ENCODE measurements at regions not wholly inside any gene's neighbourhood (a gene's known extent, or its start where the extent isn't known, plus 50 kb on each side); places are given as distances from the start of the nearest gene placed in this dataset.

DNA sequence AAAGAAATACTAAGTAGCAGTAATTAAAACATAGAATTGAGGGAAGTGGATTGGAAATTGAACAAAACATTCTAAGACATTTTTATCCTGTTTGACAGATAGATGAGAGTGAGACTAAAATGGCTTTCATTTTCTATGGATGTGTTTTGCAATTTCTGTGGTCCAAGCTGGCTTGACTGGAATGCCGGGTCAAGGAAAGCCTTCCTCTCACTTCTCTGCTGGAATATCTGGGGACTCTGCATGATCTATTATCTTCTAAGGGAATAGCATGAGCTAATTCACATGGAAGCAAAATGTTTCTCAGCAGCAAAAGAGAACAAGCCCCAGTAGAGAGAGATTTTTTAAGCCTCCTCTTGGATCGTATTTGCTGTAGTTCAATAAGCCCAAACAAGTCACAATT lies 407.9 kb upstream of the ATXN7L3B start:
- TF ChIP-seq EZH2phosphoT487 (IDR thresholded peaks at IDR 0.05; ENCODE audit: low read length): no peak
- TF ChIP-seq, protein P1, sequence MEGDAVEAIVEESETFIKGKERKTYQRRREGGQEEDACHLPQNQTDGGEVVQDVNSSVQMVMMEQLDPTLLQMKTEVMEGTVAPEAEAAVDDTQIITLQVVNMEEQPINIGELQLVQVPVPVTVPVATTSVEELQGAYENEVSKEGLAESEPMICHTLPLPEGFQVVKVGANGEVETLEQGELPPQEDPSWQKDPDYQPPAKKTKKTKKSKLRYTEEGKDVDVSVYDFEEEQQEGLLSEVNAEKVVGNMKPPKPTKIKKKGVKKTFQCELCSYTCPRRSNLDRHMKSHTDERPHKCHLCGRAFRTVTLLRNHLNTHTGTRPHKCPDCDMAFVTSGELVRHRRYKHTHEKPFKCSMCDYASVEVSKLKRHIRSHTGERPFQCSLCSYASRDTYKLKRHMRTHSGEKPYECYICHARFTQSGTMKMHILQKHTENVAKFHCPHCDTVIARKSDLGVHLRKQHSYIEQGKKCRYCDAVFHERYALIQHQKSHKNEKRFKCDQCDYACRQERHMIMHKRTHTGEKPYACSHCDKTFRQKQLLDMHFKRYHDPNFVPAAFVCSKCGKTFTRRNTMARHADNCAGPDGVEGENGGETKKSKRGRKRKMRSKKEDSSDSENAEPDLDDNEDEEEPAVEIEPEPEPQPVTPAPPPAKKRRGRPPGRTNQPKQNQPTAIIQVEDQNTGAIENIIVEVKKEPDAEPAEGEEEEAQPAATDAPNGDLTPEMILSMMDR (IDR thresholded peaks at IDR 0.05; ENCODE audit: low read length): no peak
- no peak for TF ChIP-seq EZH2 (optimal IDR thresholded peaks at IDR 0.05; ENCODE audit: low read depth, low read length)

All from MM.1S (cell line).